GM18508 (cell line): ENCODE measurements at regions not wholly inside any gene's neighbourhood (a gene's known extent, or its start where the extent isn't known, plus 50 kb on each side); places are given as distances from the start of the nearest gene placed in this dataset.

Source experiments
- ATAC-seq: cut with Tn5 transposase; IDR thresholded peaks from one replicate; pipeline ENCODE4 v1.9.1; 2021; ENCODE audit warnings: moderate number of reproducible peaks; ENCODE audit not compliant: insufficient read depth, unreplicated experiment

DNA sequence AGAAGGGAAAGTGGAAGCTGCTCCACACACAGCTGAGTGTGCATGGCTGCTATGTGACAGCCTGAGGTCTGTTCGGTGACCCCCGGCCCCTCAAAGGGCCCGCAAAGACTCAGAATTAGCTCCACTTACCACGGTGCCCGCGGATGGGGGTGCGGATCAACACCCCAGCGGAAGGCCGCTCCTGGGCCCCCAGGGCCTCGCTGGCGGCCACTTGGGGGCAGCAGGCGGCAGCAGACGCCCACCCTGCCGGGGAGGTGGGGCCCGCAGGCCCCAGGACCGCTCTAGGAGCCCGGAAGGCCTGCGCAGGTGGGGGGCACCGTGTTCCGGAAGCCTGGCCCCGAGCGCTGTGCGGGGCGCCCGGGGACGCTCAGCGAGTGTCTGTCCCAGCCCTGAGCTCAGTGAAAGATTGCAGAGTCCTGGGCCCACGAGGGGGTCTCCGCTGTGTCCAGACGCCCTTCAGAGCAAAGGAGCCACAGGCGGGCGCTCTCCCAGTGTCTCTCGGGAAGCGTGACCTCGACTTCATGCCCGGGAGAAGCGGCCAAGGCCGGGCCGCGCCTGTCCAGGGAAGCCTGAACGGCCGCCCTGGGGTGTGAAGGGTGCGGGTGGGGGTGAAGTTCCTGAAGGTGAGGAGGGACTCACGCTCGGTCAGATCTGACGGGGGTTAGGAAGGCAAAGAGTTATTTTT lies 118.7 kb downstream of the VAPA start:
- no peak for ATAC-seq

DNA sequence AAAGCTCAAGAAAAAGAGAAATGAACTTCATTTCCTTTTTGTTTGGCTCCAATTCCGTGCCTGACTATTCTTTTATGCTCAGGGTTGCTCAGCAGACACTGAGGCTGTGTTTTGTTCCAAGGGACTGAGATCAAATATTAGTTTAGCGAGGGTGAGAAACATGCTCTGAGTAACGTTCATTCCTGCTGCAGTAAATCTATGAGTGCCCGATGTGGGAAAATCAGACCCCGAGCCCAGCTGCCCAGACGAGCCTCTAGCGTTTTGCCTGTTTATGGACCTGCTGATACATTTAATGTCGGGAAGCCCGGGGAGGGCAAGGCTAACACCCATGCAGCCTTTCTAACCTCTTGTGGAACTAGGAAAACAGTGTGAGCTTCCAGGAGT lies 119.2 kb downstream of the VAPA start:
- no peak for ATAC-seq

DNA sequence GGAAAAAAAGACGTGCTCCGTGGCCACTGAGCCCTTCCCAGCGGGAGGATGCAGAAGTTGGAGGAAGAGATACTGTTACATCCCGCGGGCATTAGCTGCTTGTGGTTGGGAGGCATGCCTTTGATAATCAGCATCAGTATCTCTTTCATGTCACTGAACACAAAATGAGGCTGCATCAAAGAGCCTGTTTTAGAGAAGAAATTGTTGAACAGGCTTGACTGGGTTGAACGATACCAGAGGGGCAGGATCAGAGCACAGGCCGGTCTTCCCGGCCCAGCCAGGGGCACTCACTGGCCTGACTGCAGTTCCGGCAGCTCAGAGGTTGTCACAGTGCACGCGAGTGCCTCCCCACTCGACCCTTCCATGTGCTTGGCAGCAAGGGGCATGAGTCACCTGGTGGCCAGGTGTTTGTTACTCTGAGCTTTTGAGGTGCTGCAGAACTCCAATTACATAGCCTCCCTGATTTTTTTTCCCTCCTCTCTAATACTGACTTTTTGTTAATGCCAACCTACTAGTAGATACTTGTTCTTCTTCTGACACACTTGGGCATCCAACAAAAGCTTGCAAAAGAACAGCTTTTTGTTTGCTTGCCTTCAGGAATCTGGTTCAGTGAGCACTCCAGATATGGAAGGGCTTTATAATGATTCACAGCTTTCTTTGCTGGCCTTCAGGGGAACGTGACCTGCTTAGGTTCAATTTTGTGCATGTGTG lies 121.6 kb downstream of the VAPA start:
- no peak for ATAC-seq

DNA sequence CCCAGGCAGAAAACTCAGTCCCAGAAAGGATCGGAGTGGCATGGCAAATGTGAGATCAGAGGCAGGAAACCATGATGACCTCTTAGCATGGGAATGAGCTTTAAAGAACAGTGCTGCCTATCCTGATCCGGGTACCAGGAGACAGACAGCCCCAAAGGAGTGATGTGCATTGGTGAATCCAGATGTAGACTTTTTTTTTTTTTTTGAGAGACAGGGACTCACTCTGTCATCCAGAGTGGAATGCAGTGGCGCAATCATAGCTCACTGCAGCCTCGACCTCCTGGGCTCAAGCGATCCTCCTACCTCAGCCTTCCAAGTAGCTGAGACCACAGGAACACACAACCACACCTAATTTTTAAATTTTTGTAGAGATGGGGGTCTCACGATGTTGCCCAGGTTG lies 122.7 kb downstream of the VAPA start:
- ATAC-seq, result no peak

DNA sequence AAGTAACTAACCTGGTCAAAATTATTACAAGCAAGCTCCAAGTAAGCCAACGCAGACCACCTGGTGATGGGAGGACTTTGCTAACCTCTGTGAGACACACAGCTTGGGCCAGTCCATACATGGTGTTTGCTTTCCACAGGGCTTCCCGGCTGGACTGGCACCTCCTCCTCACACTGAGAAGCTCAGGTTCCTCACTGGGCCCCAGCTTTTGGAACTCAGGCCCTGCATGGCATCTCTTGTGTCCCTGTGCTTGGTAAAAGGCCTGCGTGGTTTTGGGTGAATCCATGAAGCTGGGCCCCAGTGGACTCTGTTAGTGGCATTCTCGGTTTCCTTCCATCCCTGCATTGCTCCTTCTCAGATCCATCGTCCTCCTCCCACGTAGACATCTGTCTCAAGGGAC lies 123.4 kb downstream of the VAPA start:
- no peak for ATAC-seq

DNA sequence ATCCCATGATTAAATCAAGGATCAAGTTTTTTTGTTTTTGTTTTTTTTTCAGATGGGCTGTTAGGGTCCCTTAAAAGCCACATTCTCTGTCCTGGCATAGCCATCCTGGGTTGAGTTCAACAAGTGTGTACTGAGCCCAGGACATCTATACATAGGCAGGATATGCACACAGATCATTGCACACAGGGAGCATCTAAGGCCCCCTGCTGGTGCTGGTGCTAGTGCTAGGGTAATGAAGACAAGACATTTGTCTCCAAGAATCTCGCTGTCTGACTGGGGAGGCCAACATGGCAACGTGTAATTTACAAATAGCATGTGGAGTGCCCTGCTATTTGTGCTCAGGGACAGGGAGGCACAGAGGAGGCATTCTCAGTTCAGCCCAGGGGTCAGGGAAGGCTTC lies 124.5 kb downstream of the VAPA start:
- no peak for ATAC-seq

DNA sequence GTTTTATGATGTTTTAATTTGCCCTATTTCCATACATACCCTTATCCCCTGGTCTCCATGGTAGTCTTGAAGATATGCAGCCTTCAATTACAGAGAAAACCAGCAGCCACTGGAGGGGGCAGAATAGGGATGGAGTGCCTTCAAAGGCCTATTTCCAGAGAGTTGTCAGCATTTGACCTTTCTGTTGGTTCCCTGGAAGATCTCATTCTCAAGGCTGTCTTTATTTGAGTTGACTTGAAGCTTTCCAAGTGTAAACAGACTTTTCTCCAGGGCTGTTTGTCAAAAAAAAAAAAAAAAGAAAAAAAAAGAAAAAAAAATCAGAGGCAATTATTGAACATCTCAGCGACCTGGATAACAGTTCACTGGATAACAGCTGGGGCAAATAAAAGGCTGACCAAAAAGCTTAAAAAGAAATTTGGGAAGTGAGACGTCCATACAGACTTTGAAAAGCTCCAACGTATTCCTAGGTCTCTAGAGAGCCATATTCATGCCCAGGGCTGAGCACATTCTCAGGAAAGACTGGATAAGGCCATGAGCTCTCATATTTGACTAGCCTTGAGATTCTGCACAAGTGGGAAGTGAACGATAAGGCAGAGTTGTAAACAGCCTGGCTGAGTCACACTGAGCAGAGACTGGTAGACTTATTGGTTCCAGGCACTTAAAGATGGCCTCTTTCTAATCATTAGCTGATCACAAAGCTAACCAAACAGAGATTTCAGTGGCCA lies 126.6 kb downstream of the VAPA start:
- no peak for ATAC-seq

DNA sequence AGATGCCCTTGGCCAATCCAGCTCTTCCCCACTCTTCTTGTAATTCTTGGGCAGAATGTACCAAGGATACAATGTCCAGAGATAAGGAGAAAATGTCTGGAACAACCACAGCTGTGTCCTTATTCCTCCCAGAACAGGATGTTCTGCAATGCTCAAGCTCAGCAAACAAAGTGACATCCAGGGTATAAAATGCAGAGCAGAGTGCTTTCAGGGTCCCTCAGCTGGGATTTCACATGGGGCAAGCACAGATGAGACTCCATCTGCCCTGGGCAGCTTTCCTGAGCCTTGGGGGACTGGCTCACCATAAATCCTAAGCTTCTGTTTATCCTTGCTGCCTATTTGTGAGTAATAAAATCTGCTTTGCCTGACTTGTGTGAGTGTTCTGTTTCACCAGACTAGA lies 127.4 kb downstream of the VAPA start:
- ATAC-seq, result no peak

DNA sequence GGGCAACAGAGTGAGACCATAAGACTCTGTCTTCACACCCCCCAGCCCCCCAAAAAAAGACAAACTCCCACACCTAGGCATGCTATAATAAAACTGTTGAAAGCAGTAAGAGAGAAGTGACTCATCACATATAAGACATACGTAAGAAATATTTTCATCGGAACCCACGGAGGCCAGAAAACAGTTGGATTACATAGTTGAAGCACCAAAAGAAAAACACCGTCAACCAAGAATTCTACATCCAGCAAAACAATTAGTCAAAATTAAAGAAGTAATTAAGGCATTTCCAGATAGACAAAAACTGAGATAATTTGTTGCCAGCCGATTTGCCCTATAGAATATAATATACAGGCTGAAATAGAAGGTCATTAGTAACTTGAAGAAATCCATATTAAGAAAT lies 128.7 kb downstream of the VAPA start:
- no peak for ATAC-seq

DNA sequence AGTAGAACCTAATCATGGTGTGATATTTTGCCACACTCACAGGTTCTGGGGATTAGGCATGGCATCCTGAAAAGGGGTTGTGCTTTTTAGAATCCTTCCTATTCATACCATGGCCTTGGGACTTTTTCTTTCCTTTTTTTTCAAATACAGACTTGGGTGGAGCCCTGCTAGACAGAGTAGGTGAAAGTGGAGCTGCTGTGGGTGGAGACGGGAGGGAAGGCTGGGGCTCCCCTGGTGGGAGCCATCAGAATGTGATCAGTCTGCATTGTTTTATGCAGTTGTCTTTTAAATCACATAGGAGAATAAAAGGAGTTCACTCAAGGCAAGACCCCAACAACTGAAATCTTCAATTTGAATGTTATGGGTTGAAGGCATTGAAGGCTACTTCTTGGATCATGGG lies 130.2 kb downstream of the VAPA start:
- no peak for ATAC-seq

DNA sequence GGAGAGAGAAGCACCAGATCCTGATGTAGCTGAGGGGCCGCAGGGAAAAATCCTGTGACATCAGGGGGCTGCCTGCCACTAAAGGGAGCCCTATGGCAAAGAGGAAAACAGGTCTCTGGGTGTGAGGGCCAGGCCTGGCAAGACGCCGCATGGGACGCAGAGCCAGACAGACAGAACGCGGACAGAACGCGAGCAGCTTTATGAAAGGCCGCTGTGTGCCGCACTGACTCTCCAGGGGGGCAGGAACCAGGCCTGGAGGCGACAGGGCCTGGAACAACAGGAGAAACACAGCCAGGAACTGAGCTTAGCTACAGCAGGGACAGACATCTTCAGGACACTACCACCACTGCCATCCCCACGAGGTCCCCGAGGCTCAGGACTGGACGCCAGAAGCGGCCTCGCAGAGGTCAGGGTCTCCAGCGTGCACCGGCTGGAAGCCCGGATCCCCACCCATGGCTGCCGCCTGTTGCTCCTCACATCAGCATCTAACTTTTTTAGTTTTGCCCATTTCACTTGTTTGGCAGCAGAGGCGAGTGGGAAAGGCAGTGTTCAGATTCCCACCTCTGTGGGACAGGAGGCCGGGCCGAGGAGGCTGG lies 131.6 kb downstream of the VAPA start:
- ATAC-seq, result no peak

DNA sequence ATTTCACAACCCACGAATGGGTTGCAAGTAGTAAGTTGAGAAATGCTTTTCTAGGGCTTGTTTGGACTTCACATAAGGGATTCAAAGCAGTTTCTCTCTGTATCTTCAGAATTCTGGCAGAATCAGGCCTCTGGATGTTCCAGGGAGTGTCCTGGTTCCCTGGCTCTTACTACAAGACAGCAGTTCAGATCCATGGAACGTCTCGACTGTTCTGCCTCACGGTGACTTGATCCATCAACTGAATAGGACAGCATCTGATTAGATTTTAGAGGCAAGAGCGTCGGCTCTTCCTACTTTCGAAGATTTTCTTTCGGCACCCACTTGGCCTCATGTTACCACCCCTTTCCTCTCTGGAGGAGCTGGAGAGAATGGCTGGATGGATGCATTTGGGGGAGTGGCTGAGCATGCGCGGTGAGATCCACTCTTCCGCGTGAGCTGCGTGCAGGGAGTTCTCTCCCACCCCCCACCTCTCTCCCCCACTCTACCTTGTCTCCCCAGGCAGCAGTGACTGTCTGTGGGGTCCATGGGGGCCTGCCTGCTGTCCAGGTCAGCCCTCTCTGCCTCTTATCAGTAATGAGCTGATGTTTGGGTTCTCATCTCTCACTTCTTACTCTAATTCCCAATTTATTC lies 132.5 kb downstream of the VAPA start:
- ATAC-seq, result no peak

DNA sequence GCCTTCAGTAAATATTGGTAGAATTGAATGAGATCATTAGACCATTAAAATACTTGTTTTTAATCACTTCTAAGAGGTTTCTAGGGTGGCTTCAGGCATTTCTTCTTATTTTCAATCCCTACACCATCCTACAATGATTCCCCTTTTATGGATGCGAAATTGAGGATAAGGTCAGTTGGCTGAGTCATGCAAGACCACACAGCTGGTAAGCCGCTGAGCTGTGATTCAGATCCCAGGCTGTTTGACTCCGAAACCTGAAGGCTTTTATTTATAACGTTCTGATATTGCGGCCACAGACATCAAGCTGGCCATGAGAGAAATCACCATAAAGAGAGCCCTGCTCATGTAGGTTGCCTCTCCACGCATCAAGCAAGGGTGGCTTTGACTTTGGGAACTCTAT lies 133.4 kb downstream of the VAPA start:
- no peak for ATAC-seq

DNA sequence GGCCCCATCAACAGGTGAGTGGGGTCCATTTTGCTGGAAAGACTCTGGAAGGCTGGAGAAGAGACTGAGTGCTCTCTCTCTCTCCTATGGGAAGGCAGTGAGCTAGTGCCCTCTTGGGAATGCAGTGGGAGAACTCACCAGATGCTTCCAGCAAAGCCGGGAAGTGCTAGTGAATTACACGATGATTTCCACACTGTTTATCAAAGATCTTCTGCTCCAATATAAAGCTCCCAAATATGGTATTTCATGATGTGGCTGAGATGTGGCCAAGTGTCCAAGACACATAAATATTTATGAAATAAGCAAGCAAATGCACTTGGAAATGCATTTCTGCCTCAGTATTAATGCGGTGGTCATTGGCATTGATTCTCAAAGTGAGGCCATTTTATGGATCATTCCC lies 135.9 kb downstream of the VAPA start:
- ATAC-seq, result no peak

DNA sequence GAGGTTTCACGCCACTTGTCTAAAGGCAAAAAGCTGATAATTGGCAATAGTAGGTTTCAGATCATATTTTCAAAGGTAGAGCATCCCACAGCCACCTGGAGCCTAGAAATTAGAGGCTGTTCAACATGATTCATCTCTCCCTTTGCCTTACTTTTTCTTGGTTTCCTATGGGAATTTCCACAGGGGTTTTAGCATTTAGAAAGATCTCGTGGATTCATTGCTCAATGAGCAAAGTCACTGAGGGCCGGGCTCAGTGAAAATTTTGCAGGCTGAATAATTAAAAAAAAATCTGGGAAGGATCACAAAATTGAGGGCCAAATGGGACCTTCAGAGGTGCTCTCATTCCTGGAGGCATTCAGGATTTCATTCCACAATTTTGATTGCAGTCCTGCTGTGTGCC lies 137.1 kb downstream of the VAPA start:
- ATAC-seq, result no peak

DNA sequence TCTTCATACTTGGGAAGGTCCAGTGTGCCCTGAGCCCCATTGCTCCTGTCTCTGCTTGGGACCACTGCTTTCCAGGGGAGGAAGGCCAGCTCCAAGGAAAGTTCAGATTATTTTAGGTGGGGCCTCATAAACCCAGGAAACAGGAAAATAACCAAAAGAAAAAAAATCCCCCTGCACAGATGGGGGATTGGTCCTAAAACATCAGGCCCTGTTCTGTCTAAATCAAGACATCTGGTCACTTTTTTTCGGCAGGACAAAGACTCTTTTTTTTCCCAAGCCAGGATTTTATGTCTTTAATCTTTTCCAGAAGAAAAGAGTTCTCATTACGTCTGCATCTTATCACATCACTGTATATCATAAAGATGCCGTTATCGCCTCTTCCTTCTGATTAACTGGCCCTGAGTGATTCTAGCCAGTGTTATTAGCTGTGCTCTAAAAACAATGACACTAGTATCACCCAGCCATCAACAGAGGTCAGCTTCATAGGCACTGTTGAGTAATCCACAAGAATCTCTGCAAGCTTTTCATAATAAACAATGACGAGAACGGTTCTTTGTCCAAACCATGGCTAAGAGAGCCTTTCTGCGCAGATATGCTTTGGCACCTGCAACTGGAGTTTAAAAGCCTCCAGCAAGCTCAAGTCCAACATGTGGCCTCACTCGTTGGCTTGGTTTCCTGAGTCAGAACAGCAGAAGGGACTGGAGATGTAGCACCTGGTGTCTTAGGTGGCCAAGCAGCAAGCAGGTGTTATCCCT lies 138.2 kb downstream of the VAPA start:
- no peak for ATAC-seq

DNA sequence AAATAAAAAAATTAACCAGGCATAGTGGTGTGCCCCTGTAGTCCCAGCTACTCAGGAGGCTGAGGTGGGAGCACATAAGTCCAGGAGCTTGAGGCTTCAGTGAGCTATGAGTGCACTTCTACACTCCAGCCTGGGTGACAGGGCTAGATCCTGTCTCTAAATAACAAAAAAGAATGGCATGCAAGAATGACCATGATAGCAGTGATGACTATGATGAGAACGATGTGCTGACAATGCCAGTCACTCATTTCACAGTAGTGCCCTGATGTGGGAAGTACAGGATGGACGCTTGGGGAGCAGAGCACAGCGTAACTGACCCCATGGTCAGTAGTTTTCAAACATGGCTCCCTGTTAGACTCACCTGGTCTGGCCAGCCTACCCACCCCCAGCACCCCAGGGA lies 139.1 kb downstream of the VAPA start:
- ATAC-seq, result no peak

DNA sequence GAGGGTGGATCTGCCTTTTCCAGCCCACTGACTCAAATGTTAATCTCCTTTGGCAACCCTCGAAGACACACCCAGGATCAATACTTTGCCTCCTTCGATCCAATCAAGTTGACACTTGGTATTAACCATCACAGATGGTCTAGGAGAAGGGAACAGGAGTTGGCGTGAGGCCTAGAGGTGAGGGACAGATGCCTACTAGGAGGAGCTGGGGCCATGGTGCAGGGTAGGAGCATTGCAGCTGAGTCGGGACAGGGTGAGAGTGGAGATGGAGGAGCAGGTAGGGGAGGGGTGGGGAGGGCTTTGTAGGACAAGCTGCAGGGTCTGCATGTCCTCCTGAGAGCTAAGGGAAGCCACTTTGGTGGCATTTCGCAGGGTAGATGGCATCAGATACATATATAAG lies 140.0 kb downstream of the VAPA start:
- no peak for ATAC-seq

DNA sequence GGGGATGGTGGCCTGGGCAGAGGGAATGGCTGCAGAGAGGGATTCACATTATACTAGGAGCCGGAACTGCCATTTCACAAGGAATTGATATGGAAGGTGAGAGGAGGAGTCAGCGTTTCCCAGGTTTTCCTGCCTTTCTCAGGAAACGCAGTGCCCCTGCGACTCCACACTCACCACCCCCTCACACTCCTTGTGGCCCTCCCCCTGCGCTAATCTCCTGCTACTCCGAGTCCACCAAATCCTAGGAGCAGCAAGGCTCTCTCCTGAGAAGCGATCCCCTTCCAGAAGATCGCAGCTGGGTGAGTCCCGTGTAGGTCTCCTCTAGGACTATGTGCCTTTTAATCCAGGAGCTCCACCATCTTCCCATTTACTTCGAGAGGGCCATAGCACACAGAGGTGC lies 140.6 kb downstream of the VAPA start:
- ATAC-seq, result no peak

DNA sequence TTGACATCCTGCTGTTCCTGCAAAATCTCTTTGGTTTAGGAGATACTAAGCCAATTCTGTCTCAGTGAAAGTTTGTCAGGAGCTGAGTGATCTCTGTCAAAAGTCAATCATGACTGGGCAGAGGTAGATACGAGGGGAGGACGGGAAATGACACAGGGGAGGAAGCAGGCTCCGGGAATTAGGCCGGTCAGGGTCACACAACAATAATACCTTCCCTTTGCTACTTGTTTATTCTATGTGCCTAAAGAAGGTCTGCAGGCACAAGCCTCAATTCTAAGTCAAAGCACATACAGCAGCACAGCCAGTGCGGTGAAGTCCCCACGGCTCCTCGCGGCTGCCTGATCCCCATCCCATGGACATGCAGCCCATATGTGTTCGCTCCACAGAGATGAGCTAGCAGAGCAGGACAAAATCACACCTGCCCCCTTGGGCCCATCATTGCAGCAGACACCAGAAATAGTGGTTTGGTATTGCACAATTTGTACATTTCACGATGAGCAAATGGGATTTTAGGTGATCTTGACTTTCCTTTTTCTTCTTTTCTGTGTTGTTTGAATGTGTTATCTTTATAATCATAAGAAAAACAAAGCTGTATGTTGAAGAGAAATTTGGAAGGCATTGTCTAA lies 141.4 kb downstream of the VAPA start:
- no peak for ATAC-seq
